OCI-LY7 (cell line): ENCODE measurements at regions not wholly inside any gene's neighbourhood (a gene's known extent, or its start where the extent isn't known, plus 50 kb on each side); places are given as distances from the start of the nearest gene placed in this dataset.

Experiments
- CTCF ChIP-seq: fragments of 200-600 bp; sonication (generic); conservative IDR thresholded peaks from 2 replicates; pipeline ENCODE4 v1.5.1; 2014; ENCODE audit warnings: mild to moderate bottlenecking, antibody characterized with exemption, low read length, moderate library complexity, mixed read lengths
- EZH2phosphoT487 ChIP-seq: fragments of 200-600 bp; sonication (generic); IDR thresholded peaks from 2 replicates; pipeline ENCODE4 v1.6.1; 2018; ENCODE audit warnings: low read depth, borderline replicate concordance, mild to moderate bottlenecking, mixed run types, antibody characterized with exemption, low read length, moderate library complexity, mixed read lengths

- no peak for TF ChIP-seq CTCF
- no peak for TF ChIP-seq EZH2phosphoT487
These were observed 210.9 kb upstream of the OSR1 start for GRCh38 chr2:19569300-19569791.
